ENCODE measurements at regions not wholly inside any gene's neighbourhood (a gene's known extent, or its start where the extent isn't known, plus 50 kb on each side); places are given as distances from the start of the nearest gene placed in this dataset.

DNA sequence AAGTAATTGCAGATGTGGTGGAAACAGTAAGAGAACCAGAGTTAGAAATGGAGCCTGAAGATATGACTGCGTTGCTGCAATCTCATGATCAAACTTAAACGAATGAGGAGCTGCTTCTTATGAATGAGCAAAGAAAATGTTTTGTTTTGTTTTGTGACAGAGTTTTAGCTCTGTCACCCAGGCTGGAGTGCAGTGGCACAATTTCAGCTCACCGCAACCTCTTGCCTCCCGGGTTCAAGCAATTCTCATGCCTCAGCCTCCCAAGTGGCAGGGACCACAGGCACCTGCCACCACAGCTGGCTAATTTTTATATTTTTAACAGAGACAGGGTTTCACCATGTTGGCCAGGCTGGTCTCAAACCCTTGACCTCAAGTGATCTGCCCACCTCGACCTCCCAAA, 53.3 kb upstream of the NFASC start:
- ChIA-PET CTCF (interaction anchor here (1.2 to 1.3 kb wide), 2 partner anchors 10 to 125 kb away, joined by 4 to 7 read pairs; no protein-coding TSS in a partner anchor), POLR2A (no interaction called here)
- no peak for TF ChIP-seq NFRKB (IDR thresholded peaks at IDR 0.05)
- TF ChIP-seq ELF4 (IDR thresholded peaks at IDR 0.05): no peak
- no peak for TF ChIP-seq FOXK2 (IDR thresholded peaks at IDR 0.05)
- TF ChIP-seq BHLHE40 (IDR thresholded peaks at IDR 0.05; ENCODE audit: borderline replicate concordance): no peak
- TF ChIP-seq FOXM1 (IDR thresholded peaks at IDR 0.05; ENCODE audit: borderline replicate concordance): no peak
- no peak for TF ChIP-seq SUZ12 (IDR thresholded peaks at IDR 0.05)
- no peak for TF ChIP-seq CTBP1 (IDR thresholded peaks at IDR 0.05; ENCODE audit: borderline replicate concordance)
- TF ChIP-seq, protein P1, sequence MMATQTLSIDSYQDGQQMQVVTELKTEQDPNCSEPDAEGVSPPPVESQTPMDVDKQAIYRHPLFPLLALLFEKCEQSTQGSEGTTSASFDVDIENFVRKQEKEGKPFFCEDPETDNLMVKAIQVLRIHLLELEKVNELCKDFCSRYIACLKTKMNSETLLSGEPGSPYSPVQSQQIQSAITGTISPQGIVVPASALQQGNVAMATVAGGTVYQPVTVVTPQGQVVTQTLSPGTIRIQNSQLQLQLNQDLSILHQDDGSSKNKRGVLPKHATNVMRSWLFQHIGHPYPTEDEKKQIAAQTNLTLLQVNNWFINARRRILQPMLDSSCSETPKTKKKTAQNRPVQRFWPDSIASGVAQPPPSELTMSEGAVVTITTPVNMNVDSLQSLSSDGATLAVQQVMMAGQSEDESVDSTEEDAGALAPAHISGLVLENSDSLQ (IDR thresholded peaks at IDR 0.05): no peak
- no peak for TF ChIP-seq FOXA1 (IDR thresholded peaks at IDR 0.05)
- DNase-seq (ENCODE audit: extremely low spot score): no peak

DNA sequence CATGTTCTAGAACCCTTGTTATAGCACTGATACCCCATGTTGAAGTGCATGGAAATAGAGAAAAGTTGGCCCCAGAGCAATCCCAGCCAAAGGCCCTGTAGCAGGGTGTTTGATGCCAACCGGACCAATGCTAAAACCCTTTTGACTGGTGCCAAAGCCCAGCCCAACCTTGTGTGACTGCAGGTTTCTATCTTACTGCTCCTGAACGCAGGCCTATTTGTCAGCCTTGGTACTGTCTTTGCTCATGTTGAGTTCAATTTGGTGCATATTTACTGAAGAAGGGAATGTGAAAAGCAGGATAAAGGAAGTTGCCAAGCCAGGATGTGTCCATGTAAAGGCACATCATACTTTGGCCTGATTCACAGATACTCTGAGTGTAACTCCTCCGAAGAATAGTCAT, 51.7 kb upstream of the NFASC start:
- ChIA-PET POLR2A (no interaction called here), CTCF (no interaction called here)
- TF ChIP-seq L3MBTL2 (conservative IDR thresholded peaks at IDR 0.05) (no peak), TARDBP (IDR thresholded peaks at IDR 0.05) (no peak), ARNT (IDR thresholded peaks at IDR 0.05) (no peak), ELF4 (IDR thresholded peaks at IDR 0.05) (no peak), BHLHE40 (IDR thresholded peaks at IDR 0.05; ENCODE audit: borderline replicate concordance) (no peak), FOXA1 (IDR thresholded peaks at IDR 0.05) (no peak)
- no peak for DNase-seq (ENCODE audit: extremely low spot score)

DNA sequence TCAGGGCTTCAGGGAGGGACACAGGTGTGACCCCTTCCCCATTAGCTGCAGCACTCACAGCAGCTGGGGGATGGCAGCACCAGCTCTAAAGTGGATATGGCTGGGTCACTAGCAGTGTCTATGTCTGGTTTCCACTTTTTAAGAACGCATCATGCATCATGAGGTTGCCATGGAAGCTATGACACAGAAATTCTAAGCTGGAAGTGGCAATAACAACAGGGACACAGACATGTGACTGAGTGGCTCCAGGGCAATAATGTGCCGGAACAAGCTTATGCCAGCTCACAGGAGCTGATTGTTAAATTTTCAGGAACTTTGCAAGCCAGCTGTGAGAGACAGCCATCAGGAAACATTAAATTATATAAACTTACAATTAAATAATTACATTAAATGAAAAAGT, 51.2 kb upstream of the NFASC start:
- TF ChIP-seq LEF1 (IDR thresholded peaks at IDR 0.05; ENCODE audit: borderline replicate concordance) (no peak), ARNT (IDR thresholded peaks at IDR 0.05) (no peak), FOXK2 (IDR thresholded peaks at IDR 0.05) (no peak), FOXA1 (IDR thresholded peaks at IDR 0.05) (no peak), TARDBP (IDR thresholded peaks at IDR 0.05) (no peak), ZNF384 (IDR thresholded peaks at IDR 0.05) (no peak), FOXM1 (IDR thresholded peaks at IDR 0.05; ENCODE audit: borderline replicate concordance) (no peak), CTBP1 (IDR thresholded peaks at IDR 0.05; ENCODE audit: borderline replicate concordance) (no peak), NFRKB (IDR thresholded peaks at IDR 0.05) (no peak), BHLHE40 (IDR thresholded peaks at IDR 0.05; ENCODE audit: borderline replicate concordance) (no peak), SP1 (IDR thresholded peaks at IDR 0.05) (no peak), SUZ12 (IDR thresholded peaks at IDR 0.05) (no peak), ELF4 (IDR thresholded peaks at IDR 0.05) (no peak), HDGF (IDR thresholded peaks at IDR 0.05; ENCODE audit: borderline replicate concordance) (no peak)
- TF ChIP-seq, protein P1 (IDR thresholded peaks at IDR 0.05): no peak
- ChIA-PET POLR2A (no interaction called here), CTCF (interaction anchor here (1.9 kb wide), 1 partner anchor 12 kb away, joined by 9 read pairs; no protein-coding TSS in a partner anchor)
- DNase-seq (ENCODE audit: extremely low spot score): no peak

Data from HEK293T (cell line).